ENCODE measurements at regions not wholly inside any gene's neighbourhood (a gene's known extent, or its start where the extent isn't known, plus 50 kb on each side); places are given as distances from the start of the nearest gene placed in this dataset.

GRCh38 chr3:80094589-80094988 lies 326.8 kb upstream of the ROBO1 start:
- intact Hi-C loops (cut with DNase I): no loop called here
- no peaks in the 10 kb centered on the region for H3K27me3 ChIP-seq
- H3K4me1 ChIP-seq: no peaks in the 10 kb centered on the region
- TF ChIP-seq EP300 (IDR thresholded peaks at IDR 0.05) (no peak), POLR2AphosphoS5 (IDR thresholded peaks at IDR 0.05) (no peak), CTCF (IDR thresholded peaks at IDR 0.05) (no peak), POLR2A (IDR thresholded peaks at IDR 0.05; ENCODE audit: low read depth) (no peak)
- H3K4me3 ChIP-seq: no peak overlapping the region
- WGBS: 77% methylated on average over 1 of the region's 1 CpG
- H3K9me3 ChIP-seq: no peaks in the 10 kb centered on the region
- H3K27ac ChIP-seq (replicated peaks in 1 of 4): no peak overlapping the region
- H3K36me3 ChIP-seq: no peaks in the 10 kb centered on the region
- DNase-seq (ENCODE audit: extremely low spot score): no peak

- no peak overlapping the region for H3K27ac ChIP-seq (replicated peaks in 1 of 4)
- no peaks in the 10 kb centered on the region for H3K27me3 ChIP-seq
- no peaks in the 10 kb centered on the region for H3K4me1 ChIP-seq
- 73% methylated on average over 1 of the region's 1 CpG for WGBS
- TF ChIP-seq POLR2A (IDR thresholded peaks at IDR 0.05; ENCODE audit: low read depth) (no peak), EP300 (IDR thresholded peaks at IDR 0.05) (no peak), POLR2AphosphoS5 (IDR thresholded peaks at IDR 0.05) (no peak), CTCF (IDR thresholded peaks at IDR 0.05) (no peak)
- H3K4me3 ChIP-seq: no peak overlapping the region
- H3K9me3 ChIP-seq: no peaks in the 10 kb centered on the region
- no peak for DNase-seq (ENCODE audit: extremely low spot score)
- intact Hi-C loops (cut with DNase I): no loop called here
- H3K36me3 ChIP-seq: no peaks in the 10 kb centered on the region
Observed at GRCh38 chr3:80087767-80088166, 320.0 kb upstream of the ROBO1 start.

GRCh38 chr3:80086426-80086825 lies 318.6 kb upstream of the ROBO1 start:
- H3K4me1 ChIP-seq: no peaks in the 10 kb centered on the region
- no peak for DNase-seq (ENCODE audit: extremely low spot score)
- no peaks in the 10 kb centered on the region for H3K36me3 ChIP-seq
- H3K27ac ChIP-seq (replicated peaks in 1 of 4): no peak overlapping the region
- H3K4me3 ChIP-seq: no peak overlapping the region
- TF ChIP-seq CTCF (IDR thresholded peaks at IDR 0.05): no peak
- no peak for TF ChIP-seq EP300 (IDR thresholded peaks at IDR 0.05)
- intact Hi-C loops (cut with DNase I): no loop called here
- H3K9me3 ChIP-seq: no peaks in the 10 kb centered on the region
- no peaks in the 10 kb centered on the region for H3K27me3 ChIP-seq

- TF ChIP-seq CTCF (IDR thresholded peaks at IDR 0.05): no peak
- no peak for TF ChIP-seq POLR2A (IDR thresholded peaks at IDR 0.05; ENCODE audit: low read depth)
- intact Hi-C loops (cut with DNase I): no loop called here
- Histone ChIP-seq H3K4me1 (no peaks in the 10 kb centered on the region), H3K36me3 (no peaks in the 10 kb centered on the region), H3K27me3 (no peaks in the 10 kb centered on the region), H3K4me3 (no peak overlapping the region), H3K9me3 (no peaks in the 10 kb centered on the region), H3K27ac (replicated peaks in 1 of 4) (no peak overlapping the region)
- DNase-seq (ENCODE audit: extremely low spot score): no peak
Observed at GRCh38 chr3:80079886-80080285, 312.1 kb upstream of the ROBO1 start.

GRCh38 chr3:80068459-80068858 lies 300.7 kb upstream of the ROBO1 start:
- H3K4me1 ChIP-seq: no peaks in the 10 kb centered on the region

More at GRCh38 chr3:80068459-80068858, 300.7 kb upstream of the ROBO1 start:
- Histone ChIP-seq H3K36me3 (no peaks in the 10 kb centered on the region), H3K9me3 (no peaks in the 10 kb centered on the region), H3K4me3 (no peak overlapping the region), H3K27me3 (no peaks in the 10 kb centered on the region), H3K27ac (replicated peaks in 1 of 4) (no peak overlapping the region)
- 71% methylated on average over 3 of the region's 3 CpGs for WGBS
- DNase-seq (ENCODE audit: extremely low spot score): no peak
- TF ChIP-seq EP300 (IDR thresholded peaks at IDR 0.05) (no peak), CTCF (IDR thresholded peaks at IDR 0.05) (no peak), POLR2A (IDR thresholded peaks at IDR 0.05; ENCODE audit: low read depth) (no peak), POLR2AphosphoS5 (IDR thresholded peaks at IDR 0.05) (no peak)
- intact Hi-C loops (cut with DNase I): no loop called here

Measured in esophagus muscularis mucosa (tissue), 4 donors.